GM12878 (cell line): ENCODE measurements at regions not wholly inside any gene's neighbourhood (a gene's known extent, or its start where the extent isn't known, plus 50 kb on each side); places are given as distances from the start of the nearest gene placed in this dataset.

Experiments used
- ATAC-seq: fragments of 200-7000 bp; cut with Tn5 transposase; 3 replicates; pipeline ENCODE4 v1.9.1; 2020; ENCODE audit warnings: mild to moderate bottlenecking, moderate library complexity
- BruUV-seq: library from RNA; stranded (reverse); fragments of 400-500 nt; replicated peaks from 2 replicates; lab custom pipeline; 2021; lab: Mats Ljungman, UMichigan
- CTCF ChIA-PET: fragments of 300-600 bp; sonication (Branson Sonifier 250); formaldehyde crosslinking; extraction: SDS; loops from one replicate; lab custom pipeline; 2021; ENCODE audit warnings: inconsistent platforms; lab: Yijun Ruan, JAX
- POLR2A ChIA-PET: fragments of 350-600 bp; formaldehyde crosslinking; extraction: SDS; loops from one replicate; lab custom pipeline; 2021; ENCODE audit warnings: inconsistent platforms; lab: Charles Lee
- RAD21 ChIA-PET: fragments of 300-600 bp; sonication (Branson Sonifier 250); formaldehyde crosslinking; loops from one replicate; lab custom pipeline; 2023; ENCODE audit warnings: antibody characterized with exemption; ENCODE audit not compliant: unreplicated experiment; lab: Charles Lee
- SMC1A ChIA-PET: fragments of 300-600 bp; sonication (Branson Sonifier 250); formaldehyde crosslinking; loops from one replicate; lab custom pipeline; 2023; ENCODE audit not compliant: unreplicated experiment, uncharacterized antibody; lab: Charles Lee
- DNase-seq: peaks from one replicate; pipeline ENCODE4 v3.0.0-alpha.2; 2011; ENCODE audit warnings: low read depth, low spot score
- FAIRE-seq: peaks from 3 replicates; lab custom pipeline; 2011; peaks lifted over from hg19 to GRCh38; lab: Jason Lieb, UNC
- H2AFZ ChIP-seq: 2 replicates; pipeline ENCODE4 v1.6.0; 2011; ENCODE audit warnings: low read depth, low read length, control low read depth; ENCODE audit not compliant: control insufficient read depth
- H3K27ac ChIP-seq: 2 replicates; pipeline ENCODE4 v1.5.1; 2011; ENCODE audit warnings: control low read depth; ENCODE audit not compliant: control insufficient read depth, insufficient read depth
- H3K27me3 ChIP-seq, 2 experiments: replicated peaks in 1 of 2; 2 replicates each; pipeline versions ENCODE4 v1.6.0 to v1.6.1; 2011; ENCODE audit warnings: low read length in 1 of 2; ENCODE audit not compliant: control insufficient read depth in 2 of 2, insufficient read depth in 2 of 2
- H3K36me3 ChIP-seq, 2 experiments: 2 replicates each; pipeline ENCODE4 v1.5.1; 2011; ENCODE audit warnings: low read length in 1 of 2; ENCODE audit not compliant: control insufficient read depth in 2 of 2, insufficient read depth in 2 of 2
- H3K4me1 ChIP-seq: 2 replicates; pipeline ENCODE4 v1.6.1; 2011; ENCODE audit warnings: mild to moderate bottlenecking, low read length, moderate library complexity, mixed read lengths; ENCODE audit not compliant: control insufficient read depth, insufficient read depth
- H3K4me2 ChIP-seq: 2 replicates; pipeline ENCODE4 v1.6.0; 2011; ENCODE audit warnings: control low read depth; ENCODE audit not compliant: control insufficient read depth, insufficient read depth
- H3K4me3 ChIP-seq: fragments of 200-600 bp; sonication (generic); 2 replicates; pipeline ENCODE4 v1.5.1; 2016
- H3K79me2 ChIP-seq: 2 replicates; pipeline ENCODE4 v1.6.0; 2011; ENCODE audit warnings: low read length; ENCODE audit not compliant: control insufficient read depth, insufficient read depth
- H3K9ac ChIP-seq: 2 replicates; pipeline ENCODE4 v1.8.0; 2011; ENCODE audit warnings: low read length, control low read depth, mixed read lengths; ENCODE audit not compliant: control insufficient read depth, insufficient read depth
- H3K9me3 ChIP-seq: replicated peaks from 3 replicates; pipeline ENCODE4 v1.5.1; 2011; ENCODE audit warnings: mild to moderate bottlenecking, low read length; ENCODE audit not compliant: control insufficient read depth, insufficient read depth
- H4K20me1 ChIP-seq: 2 replicates; pipeline ENCODE4 v1.6.0; 2011; ENCODE audit not compliant: control insufficient read depth, insufficient read depth
- ASH2L ChIP-seq: fragments of 300-600, 200-600 bp; sonication (generic); IDR thresholded peaks from 2 replicates; pipeline ENCODE4 v1.6.1; 2017; ENCODE audit warnings: low read depth, mild to moderate bottlenecking, borderline replicate concordance
- ATF7 ChIP-seq: fragments of 450-650 bp; IDR thresholded peaks from 2 replicates; pipeline ENCODE4 v1.6.1; 2016; ENCODE audit warnings: low read depth, mild to moderate bottlenecking
- BMI1 ChIP-seq: fragments of 450-650 bp; IDR thresholded peaks from 2 replicates; pipeline ENCODE4 v1.6.1; 2016; ENCODE audit warnings: mild to moderate bottlenecking, moderate library complexity, borderline replicate concordance
- CEBPB ChIP-seq, 2 experiments: fragments of 150-350 bp in 1 of 2; IDR thresholded peaks; 2 replicates each; pipeline ENCODE4 v1.6.1; 2012 to 2014; ENCODE audit warnings: low read depth in 2 of 2, low read length in 2 of 2, borderline replicate concordance in 1 of 2, inconsistent platforms in 1 of 2
- CHD2 ChIP-seq: IDR thresholded peaks from 2 replicates; pipeline ENCODE4 v1.6.1; 2011; ENCODE audit warnings: low read depth, low read length, improper control_type of control experiment, borderline replicate concordance
- ESRRA ChIP-seq: IDR thresholded peaks from 2 replicates; pipeline ENCODE4 v1.6.1; 2012; ENCODE audit warnings: mild to moderate bottlenecking, low read length, improper control_type of control experiment
- GATAD2B ChIP-seq: fragments of 450-650 bp; conservative IDR thresholded peaks from 2 replicates; pipeline ENCODE4 v1.6.1; 2017; ENCODE audit warnings: low read depth, mild to moderate bottlenecking, moderate library complexity
- HCFC1 ChIP-seq: fragments of 150-350 bp; IDR thresholded peaks from 2 replicates; pipeline ENCODE4 v1.6.1; 2014; ENCODE audit warnings: low read length
- IKZF2 ChIP-seq, 2 experiments: fragments of 450-650 bp; IDR thresholded peaks; 2 replicates each; pipeline ENCODE4 v1.6.1; 2017; ENCODE audit warnings: mild to moderate bottlenecking in 2 of 2, moderate library complexity in 2 of 2
- KLF5 ChIP-seq: fragments of 450-650 bp; IDR thresholded peaks from 2 replicates; pipeline ENCODE4 v1.6.1; 2014; ENCODE audit warnings: mild to moderate bottlenecking; ENCODE audit not compliant: partially characterized antibody
- MEF2A ChIP-seq: IDR thresholded peaks from 2 replicates; pipeline ENCODE4 v1.6.1; 2011; ENCODE audit warnings: low read depth, mild to moderate bottlenecking, low read length, moderate library complexity; ENCODE audit not compliant: insufficient read depth
- NFXL1 ChIP-seq: fragments of 450-650 bp; IDR thresholded peaks from 2 replicates; pipeline ENCODE4 v1.6.1; 2017; ENCODE audit warnings: antibody characterized with exemption, mild to moderate bottlenecking, borderline replicate concordance
- SIN3A ChIP-seq: IDR thresholded peaks from 2 replicates; pipeline ENCODE4 v1.6.1; 2012; ENCODE audit warnings: low read depth, low read length, improper control_type of control experiment
- WRNIP1 ChIP-seq: IDR thresholded peaks from 2 replicates; pipeline ENCODE4 v1.6.1; 2011; ENCODE audit warnings: low read depth, low read length, improper control_type of control experiment, borderline replicate concordance
- WGBS: methylation state at CpG from one replicate; pipeline ENCODE4 v1.1.6; 2016; ENCODE audit warnings: low lambda C conversion rate; ENCODE audit not compliant: insufficient replicate concordance, insufficient coverage; ENCODE audit errors: missing lambda C conversion rate; 5-methylcytosine and 5-hydroxymethylcytosine counted together
- in situ Hi-C: fragments of 300-500 bp; cut with MboI; formaldehyde crosslinking; loops from 9 replicates; pipeline ENCODE4 v1.14.3; 2018; ENCODE audit warnings: mixed read lengths
- intact Hi-C: fragments of 100-400 bp; cut with micrococcal nuclease; formaldehyde crosslinking; loops from one replicate; pipeline ENCODE4 v1.14.2; 2022; ENCODE audit not compliant: unreplicated experiment
- TF ChIP-seq, protein P1 (sequence below): IDR thresholded peaks from 2 replicates; pipeline ENCODE4 v1.6.1; 2012; ENCODE audit warnings: low read depth, low read length, improper control_type of control experiment
- TF ChIP-seq, protein P2 (sequence below): fragments of 450-650 bp; IDR thresholded peaks from 2 replicates; pipeline ENCODE4 v1.6.1; 2016; ENCODE audit warnings: mild to moderate bottlenecking
- TF ChIP-seq, protein P3 (sequence below): fragments of 450-650 bp; IDR thresholded peaks from 2 replicates; pipeline ENCODE4 v1.6.1; 2016; ENCODE audit warnings: mild to moderate bottlenecking, moderate library complexity, borderline replicate concordance

DNA sequence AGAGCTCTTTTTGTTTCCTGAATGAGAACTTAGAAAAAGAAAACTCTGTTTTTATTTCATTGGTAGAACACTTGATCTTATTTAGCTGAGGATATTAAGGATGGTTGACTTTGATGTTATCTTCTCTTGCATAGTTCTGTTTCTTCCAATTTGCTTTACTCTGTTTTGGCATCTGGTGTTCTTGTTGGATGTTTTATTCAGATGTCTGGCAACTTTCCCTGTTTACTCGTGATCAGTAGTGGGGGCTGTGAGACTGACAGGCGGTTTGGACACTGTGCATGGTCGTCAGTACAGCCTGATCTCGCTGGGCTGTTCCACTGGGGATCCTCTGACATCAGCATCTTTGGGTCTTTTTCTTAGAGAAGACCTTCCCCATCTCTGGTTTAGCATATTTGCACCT is 100.1 kb downstream of the TSN start:
- POLR2A ChIA-PET, result no interaction called here

More for the DNA sequence above, 100.1 kb downstream of the TSN start:
- Histone ChIP-seq H3K27ac (no peak overlapping the region), H3K4me1 (no peaks in the 10 kb centered on the region), H3K9ac (no peak overlapping the region), H3K36me3 (no peaks in the 10 kb centered on the region), H2AFZ (no peak overlapping the region), H3K79me2 (no peaks in the 10 kb centered on the region), H3K27me3 (no peaks in the 10 kb centered on the region), H3K4me3 (no peak overlapping the region), H4K20me1 (no peaks in the 10 kb centered on the region), H3K9me3 (no peaks in the 10 kb centered on the region), H3K4me2 (no peak overlapping the region)
- DNase-seq (no peak), ATAC-seq (no peak), FAIRE-seq (no peak)
- SMC1A ChIA-PET, result no interaction called here
- BruUV-seq, result no TSS peak
- intact Hi-C loops, result no loop called here
- in situ Hi-C loops, result no loop called here
- 1% methylated on average over 4 of the region's 4 CpGs for WGBS
- no peak for TF ChIP-seq CHD2
- no peak for TF ChIP-seq HCFC1
- TF ChIP-seq, protein P1, sequence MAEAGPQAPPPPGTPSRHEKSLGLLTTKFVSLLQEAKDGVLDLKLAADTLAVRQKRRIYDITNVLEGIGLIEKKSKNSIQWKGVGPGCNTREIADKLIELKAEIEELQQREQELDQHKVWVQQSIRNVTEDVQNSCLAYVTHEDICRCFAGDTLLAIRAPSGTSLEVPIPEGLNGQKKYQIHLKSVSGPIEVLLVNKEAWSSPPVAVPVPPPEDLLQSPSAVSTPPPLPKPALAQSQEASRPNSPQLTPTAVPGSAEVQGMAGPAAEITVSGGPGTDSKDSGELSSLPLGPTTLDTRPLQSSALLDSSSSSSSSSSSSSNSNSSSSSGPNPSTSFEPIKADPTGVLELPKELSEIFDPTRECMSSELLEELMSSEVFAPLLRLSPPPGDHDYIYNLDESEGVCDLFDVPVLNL, result no peak
- TF ChIP-seq, protein P2, sequence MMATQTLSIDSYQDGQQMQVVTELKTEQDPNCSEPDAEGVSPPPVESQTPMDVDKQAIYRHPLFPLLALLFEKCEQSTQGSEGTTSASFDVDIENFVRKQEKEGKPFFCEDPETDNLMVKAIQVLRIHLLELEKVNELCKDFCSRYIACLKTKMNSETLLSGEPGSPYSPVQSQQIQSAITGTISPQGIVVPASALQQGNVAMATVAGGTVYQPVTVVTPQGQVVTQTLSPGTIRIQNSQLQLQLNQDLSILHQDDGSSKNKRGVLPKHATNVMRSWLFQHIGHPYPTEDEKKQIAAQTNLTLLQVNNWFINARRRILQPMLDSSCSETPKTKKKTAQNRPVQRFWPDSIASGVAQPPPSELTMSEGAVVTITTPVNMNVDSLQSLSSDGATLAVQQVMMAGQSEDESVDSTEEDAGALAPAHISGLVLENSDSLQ, result no peak
- TF ChIP-seq ATF7, result no peak
- no peak for TF ChIP-seq MEF2A
- TF ChIP-seq GATAD2B, result no peak
- TF ChIP-seq NFXL1, result no peak
- no peak for TF ChIP-seq SIN3A
- TF ChIP-seq ASH2L, result no peak
- TF ChIP-seq IKZF2 (IDR thresholded peaks at IDR 0.05), result no peak
- TF ChIP-seq, protein P3, sequence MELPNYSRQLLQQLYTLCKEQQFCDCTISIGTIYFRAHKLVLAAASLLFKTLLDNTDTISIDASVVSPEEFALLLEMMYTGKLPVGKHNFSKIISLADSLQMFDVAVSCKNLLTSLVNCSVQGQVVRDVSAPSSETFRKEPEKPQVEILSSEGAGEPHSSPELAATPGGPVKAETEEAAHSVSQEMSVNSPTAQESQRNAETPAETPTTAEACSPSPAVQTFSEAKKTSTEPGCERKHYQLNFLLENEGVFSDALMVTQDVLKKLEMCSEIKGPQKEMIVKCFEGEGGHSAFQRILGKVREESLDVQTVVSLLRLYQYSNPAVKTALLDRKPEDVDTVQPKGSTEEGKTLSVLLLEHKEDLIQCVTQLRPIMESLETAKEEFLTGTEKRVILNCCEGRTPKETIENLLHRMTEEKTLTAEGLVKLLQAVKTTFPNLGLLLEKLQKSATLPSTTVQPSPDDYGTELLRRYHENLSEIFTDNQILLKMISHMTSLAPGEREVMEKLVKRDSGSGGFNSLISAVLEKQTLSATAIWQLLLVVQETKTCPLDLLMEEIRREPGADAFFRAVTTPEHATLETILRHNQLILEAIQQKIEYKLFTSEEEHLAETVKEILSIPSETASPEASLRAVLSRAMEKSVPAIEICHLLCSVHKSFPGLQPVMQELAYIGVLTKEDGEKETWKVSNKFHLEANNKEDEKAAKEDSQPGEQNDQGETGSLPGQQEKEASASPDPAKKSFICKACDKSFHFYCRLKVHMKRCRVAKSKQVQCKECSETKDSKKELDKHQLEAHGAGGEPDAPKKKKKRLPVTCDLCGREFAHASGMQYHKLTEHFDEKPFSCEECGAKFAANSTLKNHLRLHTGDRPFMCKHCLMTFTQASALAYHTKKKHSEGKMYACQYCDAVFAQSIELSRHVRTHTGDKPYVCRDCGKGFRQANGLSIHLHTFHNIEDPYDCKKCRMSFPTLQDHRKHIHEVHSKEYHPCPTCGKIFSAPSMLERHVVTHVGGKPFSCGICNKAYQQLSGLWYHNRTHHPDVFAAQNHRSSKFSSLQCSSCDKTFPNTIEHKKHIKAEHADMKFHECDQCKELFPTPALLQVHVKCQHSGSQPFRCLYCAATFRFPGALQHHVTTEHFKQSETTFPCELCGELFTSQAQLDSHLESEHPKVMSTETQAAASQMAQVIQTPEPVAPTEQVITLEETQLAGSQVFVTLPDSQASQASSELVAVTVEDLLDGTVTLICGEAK, result no peak
- TF ChIP-seq WRNIP1, result no peak
- no peak for TF ChIP-seq KLF5
- TF ChIP-seq BMI1, result no peak
- no peak for TF ChIP-seq ESRRA
- no peak for TF ChIP-seq CEBPB (IDR thresholded peaks at IDR 0.05; ENCODE audit: borderline replicate concordance in 1 of 2, low read depth in 2 of 2, low read length in 2 of 2)
- RAD21 ChIA-PET, result no interaction called here
- CTCF ChIA-PET, result interaction anchor here (1.5 kb wide), 1 partner anchor 42 kb away, joined by 4 read pairs; no protein-coding TSS in a partner anchor
